HEK293 (cell line): ENCODE measurements at regions not wholly inside any gene's neighbourhood (a gene's known extent, or its start where the extent isn't known, plus 50 kb on each side); places are given as distances from the start of the nearest gene placed in this dataset.

Experiments used
- CTCF ChIA-PET: fragments of 350-600 bp; formaldehyde crosslinking; extraction: SDS; loops from one replicate; lab custom pipeline; 2021; ENCODE audit warnings: antibody characterized with exemption; lab: Yijun Ruan, JAX
- POLR2A ChIA-PET: fragments of 300-600 bp; formaldehyde crosslinking; extraction: SDS; loops from one replicate; lab custom pipeline; 2020; ENCODE audit warnings: antibody characterized with exemption, inconsistent platforms; lab: Yijun Ruan, JAX
- H3K27ac ChIP-seq: fragments of 200-500 bp; sonication (Bioruptor generic); 2 replicates; pipeline ENCODE4 v1.5.1; 2014; ENCODE audit warnings: low read depth, low read length, control low read depth, inconsistent platforms; ENCODE audit errors: extremely low read depth
- H3K36me3 ChIP-seq, 2 experiments: fragments of 200-500 bp in 1 of 2; sonication (Bioruptor generic) in 1 of 2; 1 replicate in 1 of 2; 2 replicates in 1 of 2; pipeline ENCODE4 v1.5.1; 2014 to 2017; ENCODE audit warnings: inconsistent platforms in 2 of 2, low read length in 2 of 2; ENCODE audit not compliant: control insufficient read depth in 2 of 2, insufficient read depth in 1 of 2
- H3K4me1 ChIP-seq: fragments of 200-500 bp; sonication (Bioruptor generic); 2 replicates; pipeline ENCODE4 v1.5.1; 2014; ENCODE audit warnings: mild to moderate bottlenecking, low read length, inconsistent platforms; ENCODE audit not compliant: control insufficient read depth, insufficient read depth
- H3K4me3 ChIP-seq: 2 replicates; pipeline ENCODE4 v1.5.1; 2011; ENCODE audit warnings: low read depth, mild to moderate bottlenecking, control low read depth, low read length, moderate library complexity
- H3K9me3 ChIP-seq: fragments of 200-500 bp; sonication (Bioruptor generic); 2 replicates; pipeline ENCODE4 v1.5.1; 2014; ENCODE audit warnings: low read depth, low read length, inconsistent platforms; ENCODE audit not compliant: control insufficient read depth, insufficient read depth
- OVOL3 ChIP-seq: fragments of 450-650 bp; formaldehyde crosslinking; IDR thresholded peaks from 2 replicates; pipeline ENCODE4 v1.5.1; 2016; ENCODE audit warnings: missing biosample characterization, missing genetic modification characterization
- TCF7L2 ChIP-seq: IDR thresholded peaks from 2 replicates; pipeline ENCODE4 v1.6.1; 2011; ENCODE audit warnings: low read depth, mild to moderate bottlenecking, inconsistent platforms, low read length, moderate library complexity, borderline replicate concordance
- WT1 ChIP-seq: fragments of 450-650 bp; formaldehyde crosslinking; IDR thresholded peaks from 2 replicates; pipeline ENCODE4 v1.5.1; 2016; ENCODE audit warnings: missing biosample characterization, missing genetic modification characterization
- YY2 ChIP-seq: fragments of 450-650 bp; formaldehyde crosslinking; IDR thresholded peaks from 2 replicates; pipeline ENCODE4 v1.5.1; 2016; ENCODE audit warnings: missing biosample characterization, missing genetic modification characterization
- ZBTB1 ChIP-seq: fragments of 450-650 bp; formaldehyde crosslinking; IDR thresholded peaks from 2 replicates; pipeline ENCODE4 v1.5.1; 2016; ENCODE audit warnings: missing biosample characterization, missing genetic modification characterization
- ZNF146 ChIP-seq: fragments of 450-650 bp; formaldehyde crosslinking; IDR thresholded peaks from 2 replicates; pipeline ENCODE4 v1.5.1; 2016; ENCODE audit warnings: missing biosample characterization, missing genetic modification characterization
- ZNF155 ChIP-seq: fragments of 450-650 bp; formaldehyde crosslinking; IDR thresholded peaks from 2 replicates; pipeline ENCODE4 v1.5.1; 2016; ENCODE audit warnings: missing biosample characterization, missing genetic modification characterization
- ZNF324 ChIP-seq: fragments of 450-650 bp; formaldehyde crosslinking; IDR thresholded peaks from 2 replicates; pipeline ENCODE4 v1.5.1; 2016; ENCODE audit warnings: missing biosample characterization, missing genetic modification characterization
- ZNF366 ChIP-seq: fragments of 450-650 bp; formaldehyde crosslinking; conservative IDR thresholded peaks from 2 replicates; pipeline ENCODE4 v1.5.1; 2016; ENCODE audit warnings: missing biosample characterization, missing genetic modification characterization
- ZNF514 ChIP-seq: fragments of 450-650 bp; formaldehyde crosslinking; IDR thresholded peaks from 2 replicates; pipeline ENCODE4 v1.5.1; 2016; ENCODE audit warnings: missing biosample characterization, missing genetic modification characterization
- ZNF544 ChIP-seq: fragments of 450-650 bp; formaldehyde crosslinking; IDR thresholded peaks from 2 replicates; pipeline ENCODE4 v1.5.0; 2017; ENCODE audit warnings: missing biosample characterization, missing genetic modification characterization
- ZNF610 ChIP-seq: fragments of 450-650 bp; formaldehyde crosslinking; IDR thresholded peaks from 2 replicates; pipeline ENCODE4 v1.5.1; 2016; ENCODE audit warnings: missing biosample characterization, missing genetic modification characterization, borderline replicate concordance
- ZNF654 ChIP-seq: fragments of 450-650 bp; formaldehyde crosslinking; IDR thresholded peaks from 2 replicates; pipeline ENCODE4 v1.5.1; 2016; ENCODE audit warnings: low read depth, missing biosample characterization, missing genetic modification characterization
- ZNF76 ChIP-seq: fragments of 450-650 bp; formaldehyde crosslinking; IDR thresholded peaks from 2 replicates; pipeline ENCODE4; 2016; ENCODE audit warnings: low read depth, missing biosample characterization, missing genetic modification characterization, borderline replicate concordance
- ZXDB ChIP-seq: fragments of 450-650 bp; formaldehyde crosslinking; IDR thresholded peaks from 2 replicates; pipeline ENCODE4 v1.5.1; 2016; ENCODE audit warnings: missing biosample characterization, missing genetic modification characterization
- TF ChIP-seq, protein P1 (sequence below): fragments of 450-650 bp; formaldehyde crosslinking; IDR thresholded peaks from 2 replicates; pipeline ENCODE4 v1.5.1; 2016; ENCODE audit warnings: missing biosample characterization, missing genetic modification characterization
- TF ChIP-seq, protein P2 (sequence below): fragments of 450-650 bp; formaldehyde crosslinking; IDR thresholded peaks from 2 replicates; pipeline ENCODE4 v1.5.1; 2016; ENCODE audit warnings: missing biosample characterization, missing genetic modification characterization
- TF ChIP-seq, protein P3 (sequence below): fragments of 450-650 bp; formaldehyde crosslinking; IDR thresholded peaks from 2 replicates; pipeline ENCODE4 v1.5.1; 2016; ENCODE audit warnings: missing biosample characterization, missing genetic modification characterization
- TF ChIP-seq, protein P4 (sequence below): fragments of 450-650 bp; formaldehyde crosslinking; IDR thresholded peaks from 2 replicates; pipeline ENCODE4 v1.5.1; 2016; ENCODE audit warnings: missing biosample characterization, missing genetic modification characterization

DNA sequence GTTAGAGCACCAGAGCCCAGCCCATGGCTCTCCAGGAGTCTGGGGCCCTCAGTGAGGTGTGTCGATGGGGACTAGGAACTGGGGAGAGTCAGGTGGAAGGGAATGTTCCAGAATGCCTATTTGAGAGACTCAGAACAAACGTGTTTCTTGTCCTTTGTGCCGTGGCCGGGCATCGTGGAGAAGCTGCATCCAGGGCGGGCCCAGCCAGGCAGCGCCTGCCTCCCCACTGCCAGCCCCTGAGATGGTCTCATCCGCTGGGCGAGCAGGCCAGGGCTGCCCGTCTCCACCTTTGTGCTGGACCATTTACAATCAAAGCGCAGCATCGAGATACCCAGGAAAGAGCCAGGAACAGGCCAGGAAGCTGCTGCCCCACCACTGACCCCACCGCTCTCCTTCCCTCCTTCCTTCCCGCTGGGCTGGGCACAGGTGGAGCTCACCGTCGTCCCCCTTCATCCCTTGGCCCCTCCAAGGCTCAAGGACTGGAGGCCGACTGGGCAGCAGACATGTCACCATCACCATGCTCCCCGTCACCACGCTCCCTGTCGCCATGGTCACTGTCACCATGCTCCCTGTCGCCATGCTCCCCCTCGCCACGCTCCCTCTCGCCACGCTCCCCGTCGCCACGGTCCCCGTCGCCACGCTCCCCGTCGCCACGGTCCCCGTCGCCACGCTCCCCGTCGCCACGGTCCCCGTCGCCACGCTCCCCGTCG, 71.1 kb upstream of the ADGRA1 start:
- Histone ChIP-seq H3K36me3 (no peaks in the 10 kb centered on the region), H3K9me3 (no peaks in the 10 kb centered on the region), H3K27ac (no peak overlapping the region)
- POLR2A ChIA-PET, result no interaction called here
- TF ChIP-seq OVOL3 (tag by site-specific recombination) (no peak), WT1 (no peak), ZNF366 (tag by site-specific recombination) (no peak), ZNF544 (no peak), TCF7L2 (no peak), ZNF610 (tag by site-specific recombination) (no peak), ZBTB1 (tag by site-specific recombination) (no peak), ZNF324 (tag by site-specific recombination) (no peak), ZNF155 (tag by site-specific recombination) (no peak)
- TF ChIP-seq, protein P1, sequence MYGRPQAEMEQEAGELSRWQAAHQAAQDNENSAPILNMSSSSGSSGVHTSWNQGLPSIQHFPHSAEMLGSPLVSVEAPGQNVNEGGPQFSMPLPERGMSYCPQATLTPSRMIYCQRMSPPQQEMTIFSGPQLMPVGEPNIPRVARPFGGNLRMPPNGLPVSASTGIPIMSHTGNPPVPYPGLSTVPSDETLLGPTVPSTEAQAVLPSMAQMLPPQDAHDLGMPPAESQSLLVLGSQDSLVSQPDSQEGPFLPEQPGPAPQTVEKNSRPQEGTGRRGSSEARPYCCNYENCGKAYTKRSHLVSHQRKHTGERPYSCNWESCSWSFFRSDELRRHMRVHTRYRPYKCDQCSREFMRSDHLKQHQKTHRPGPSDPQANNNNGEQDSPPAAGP (tag by site-specific recombination), result no peak
- TF ChIP-seq, all 188 proteins: peak for 0
- Histone ChIP-seq H3K4me3 (no peak overlapping the region), H3K4me1 (no peaks in the 10 kb centered on the region)
- CTCF ChIA-PET, result no interaction called here

DNA sequence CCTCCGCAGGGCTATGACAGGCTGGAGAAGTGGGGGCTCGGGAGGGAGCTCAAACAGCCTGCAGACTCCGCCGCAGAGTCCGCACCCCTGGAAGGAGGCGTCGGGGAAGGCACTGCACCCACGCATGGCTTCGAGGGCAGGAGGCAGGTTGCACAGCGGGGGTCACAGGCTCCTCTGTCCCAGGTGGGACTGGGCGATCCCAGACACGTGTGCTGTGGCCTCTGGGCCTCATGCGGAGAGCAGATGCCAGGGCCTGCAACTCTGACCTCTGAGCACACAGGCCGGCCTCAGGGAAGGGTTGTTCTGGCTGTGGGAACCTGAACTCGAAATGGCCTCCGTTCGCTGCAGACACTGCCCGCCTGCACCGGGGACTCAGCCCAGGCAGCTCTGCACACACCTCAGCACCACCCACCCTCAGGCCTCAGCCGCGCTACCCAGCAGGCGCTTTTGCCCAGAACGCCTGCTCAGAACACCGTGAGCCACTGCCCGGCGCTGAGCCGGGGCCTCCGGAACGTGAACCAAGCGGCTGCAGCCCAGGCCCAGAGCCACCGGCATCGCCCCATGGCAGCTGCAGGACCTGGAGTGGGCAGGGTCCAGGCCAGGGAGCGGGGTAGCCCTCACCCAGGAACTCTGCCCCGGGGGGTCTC, 71.8 kb upstream of the ADGRA1 start:
- TF ChIP-seq YY2 (tag by site-specific recombination), result no peak
- TF ChIP-seq ZNF76, result no peak
- TF ChIP-seq, protein P2, sequence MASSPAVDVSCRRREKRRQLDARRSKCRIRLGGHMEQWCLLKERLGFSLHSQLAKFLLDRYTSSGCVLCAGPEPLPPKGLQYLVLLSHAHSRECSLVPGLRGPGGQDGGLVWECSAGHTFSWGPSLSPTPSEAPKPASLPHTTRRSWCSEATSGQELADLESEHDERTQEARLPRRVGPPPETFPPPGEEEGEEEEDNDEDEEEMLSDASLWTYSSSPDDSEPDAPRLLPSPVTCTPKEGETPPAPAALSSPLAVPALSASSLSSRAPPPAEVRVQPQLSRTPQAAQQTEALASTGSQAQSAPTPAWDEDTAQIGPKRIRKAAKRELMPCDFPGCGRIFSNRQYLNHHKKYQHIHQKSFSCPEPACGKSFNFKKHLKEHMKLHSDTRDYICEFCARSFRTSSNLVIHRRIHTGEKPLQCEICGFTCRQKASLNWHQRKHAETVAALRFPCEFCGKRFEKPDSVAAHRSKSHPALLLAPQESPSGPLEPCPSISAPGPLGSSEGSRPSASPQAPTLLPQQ (tag by site-specific recombination), result no peak
- TF ChIP-seq ZNF654 (tag by site-specific recombination), result no peak
- no peak for TF ChIP-seq ZNF146
- TF ChIP-seq ZXDB (tag by site-specific recombination), result no peak
- TF ChIP-seq, protein P3, sequence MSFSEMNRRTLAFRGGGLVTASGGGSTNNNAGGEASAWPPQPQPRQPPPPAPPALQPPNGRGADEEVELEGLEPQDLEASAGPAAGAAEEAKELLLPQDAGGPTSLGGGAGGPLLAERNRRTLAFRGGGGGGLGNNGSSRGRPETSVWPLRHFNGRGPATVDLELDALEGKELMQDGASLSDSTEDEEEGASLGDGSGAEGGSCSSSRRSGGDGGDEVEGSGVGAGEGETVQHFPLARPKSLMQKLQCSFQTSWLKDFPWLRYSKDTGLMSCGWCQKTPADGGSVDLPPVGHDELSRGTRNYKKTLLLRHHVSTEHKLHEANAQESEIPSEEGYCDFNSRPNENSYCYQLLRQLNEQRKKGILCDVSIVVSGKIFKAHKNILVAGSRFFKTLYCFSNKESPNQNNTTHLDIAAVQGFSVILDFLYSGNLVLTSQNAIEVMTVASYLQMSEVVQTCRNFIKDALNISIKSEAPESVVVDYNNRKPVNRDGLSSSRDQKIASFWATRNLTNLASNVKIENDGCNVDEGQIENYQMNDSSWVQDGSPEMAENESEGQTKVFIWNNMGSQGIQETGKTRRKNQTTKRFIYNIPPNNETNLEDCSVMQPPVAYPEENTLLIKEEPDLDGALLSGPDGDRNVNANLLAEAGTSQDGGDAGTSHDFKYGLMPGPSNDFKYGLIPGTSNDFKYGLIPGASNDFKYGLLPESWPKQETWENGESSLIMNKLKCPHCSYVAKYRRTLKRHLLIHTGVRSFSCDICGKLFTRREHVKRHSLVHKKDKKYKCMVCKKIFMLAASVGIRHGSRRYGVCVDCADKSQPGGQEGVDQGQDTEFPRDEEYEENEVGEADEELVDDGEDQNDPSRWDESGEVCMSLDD (tag by site-specific recombination), result no peak
- no peak for TF ChIP-seq ZNF514
- TF ChIP-seq, protein P4, sequence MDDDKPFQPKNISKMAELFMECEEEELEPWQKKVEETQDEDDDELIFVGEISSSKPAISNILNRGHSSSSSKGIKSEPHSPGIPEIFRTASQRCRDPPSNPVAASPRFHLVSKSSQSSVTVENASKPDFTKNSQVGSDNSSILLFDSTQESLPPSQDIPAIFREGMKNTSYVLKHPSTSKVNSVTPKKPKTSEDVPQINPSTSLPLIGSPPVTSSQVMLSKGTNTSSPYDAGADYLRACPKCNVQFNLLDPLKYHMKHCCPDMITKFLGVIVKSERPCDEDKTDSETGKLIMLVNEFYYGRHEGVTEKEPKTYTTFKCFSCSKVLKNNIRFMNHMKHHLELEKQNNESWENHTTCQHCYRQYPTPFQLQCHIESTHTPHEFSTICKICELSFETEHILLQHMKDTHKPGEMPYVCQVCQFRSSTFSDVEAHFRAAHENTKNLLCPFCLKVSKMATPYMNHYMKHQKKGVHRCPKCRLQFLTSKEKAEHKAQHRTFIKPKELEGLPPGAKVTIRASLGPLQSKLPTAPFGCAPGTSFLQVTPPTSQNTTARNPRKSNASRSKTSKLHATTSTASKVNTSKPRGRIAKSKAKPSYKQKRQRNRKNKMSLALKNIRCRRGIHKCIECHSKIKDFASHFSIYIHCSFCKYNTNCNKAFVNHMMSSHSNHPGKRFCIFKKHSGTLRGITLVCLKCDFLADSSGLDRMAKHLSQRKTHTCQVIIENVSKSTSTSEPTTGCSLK, result no peak
- CTCF ChIA-PET, result no interaction called here
- Histone ChIP-seq H3K9me3 (no peaks in the 10 kb centered on the region), H3K4me1 (no peaks in the 10 kb centered on the region), H3K27ac (no peak overlapping the region), H3K4me3 (no peak overlapping the region), H3K36me3 (no peaks in the 10 kb centered on the region)
- POLR2A ChIA-PET, result no interaction called here
